ENCODE measurements at regions not wholly inside any gene's neighbourhood (a gene's known extent, or its start where the extent isn't known, plus 50 kb on each side); places are given as distances from the start of the nearest gene placed in this dataset.
"Not testable (repeated sequence)": the region's sequence is repeated elsewhere in the genome, so short reads cannot be mapped to it uniquely, and the experiment has no call there.

- no peak for DNase-seq (ENCODE audit: low read depth in 2 of 2)
Measured at GRCh38 chr2:239746559-239747246, 278.4 kb downstream of the NDUFA10 start.

GRCh38 chr2:239745386-239746227 lies 279.5 kb downstream of the NDUFA10 start:
- DNase-seq (ENCODE audit: low read depth in 2 of 2): no peak

- no peak for DNase-seq (ENCODE audit: low read depth in 2 of 2)
Measured at GRCh38 chr2:239744706-239745340, 280.3 kb downstream of the NDUFA10 start.

- DNase-seq (ENCODE audit: low read depth in 2 of 2): no peak
Measured at GRCh38 chr2:239743206-239743605, 281.9 kb downstream of the NDUFA10 start.

GRCh38 chr2:239742377-239742776 lies 282.8 kb downstream of the NDUFA10 start:
- no peak for DNase-seq (ENCODE audit: low read depth in 2 of 2)

- DNase-seq (ENCODE audit: low read depth in 2 of 2): no peak
Measured at GRCh38 chr2:239739206-239739605, 285.9 kb downstream of the NDUFA10 start.

GRCh38 chr2:239738159-239738558 lies 287.0 kb downstream of the NDUFA10 start:
- no peak for DNase-seq (ENCODE audit: low read depth in 2 of 2)

GRCh38 chr2:239737144-239737463 lies 288.0 kb downstream of the NDUFA10 start:
- DNase-seq (ENCODE audit: low read depth in 2 of 2): no peak

- no peak for DNase-seq (ENCODE audit: low read depth in 2 of 2)
Measured at GRCh38 chr2:239736358-239737143, 288.6 kb downstream of the NDUFA10 start.

- DNase-seq (ENCODE audit: low read depth in 2 of 2): no peak
Measured at GRCh38 chr2:239735829-239736357, 289.2 kb downstream of the NDUFA10 start.

- DNase-seq (ENCODE audit: low read depth in 2 of 2): no peak
Measured at GRCh38 chr2:239735131-239735828, 289.9 kb downstream of the NDUFA10 start.

- DNase-seq (ENCODE audit: low read depth in 2 of 2): no peak
Measured at GRCh38 chr2:239734436-239735005, 290.6 kb downstream of the NDUFA10 start.

GRCh38 chr2:239732666-239733010 lies 292.5 kb downstream of the NDUFA10 start:
- DNase-seq (ENCODE audit: low read depth in 2 of 2): no peak

GRCh38 chr2:239731998-239732665 lies 293.0 kb downstream of the NDUFA10 start:
- DNase-seq (ENCODE audit: low read depth in 2 of 2): no peak

- no peak for DNase-seq (ENCODE audit: low read depth in 2 of 2)
Measured at GRCh38 chr2:239731422-239731821, 293.7 kb downstream of the NDUFA10 start.

- DNase-seq (ENCODE audit: low read depth in 2 of 2): no peak
Measured at GRCh38 chr2:239730897-239731296, 294.2 kb downstream of the NDUFA10 start.

GRCh38 chr2:239730567-239730882 lies 294.6 kb downstream of the NDUFA10 start:
- DNase-seq (ENCODE audit: low read depth in 2 of 2): not testable (repeated sequence)

GRCh38 chr2:239729681-239730566 lies 295.2 kb downstream of the NDUFA10 start:
- no peak for DNase-seq (ENCODE audit: low read depth in 2 of 2)

- DNase-seq (ENCODE audit: low read depth in 2 of 2): no peak
Measured at GRCh38 chr2:239729151-239729550, 296.0 kb downstream of the NDUFA10 start.
